ENCODE measurements at regions not wholly inside any gene's neighbourhood (a gene's known extent, or its start where the extent isn't known, plus 50 kb on each side); places are given as distances from the start of the nearest gene placed in this dataset.

DNA sequence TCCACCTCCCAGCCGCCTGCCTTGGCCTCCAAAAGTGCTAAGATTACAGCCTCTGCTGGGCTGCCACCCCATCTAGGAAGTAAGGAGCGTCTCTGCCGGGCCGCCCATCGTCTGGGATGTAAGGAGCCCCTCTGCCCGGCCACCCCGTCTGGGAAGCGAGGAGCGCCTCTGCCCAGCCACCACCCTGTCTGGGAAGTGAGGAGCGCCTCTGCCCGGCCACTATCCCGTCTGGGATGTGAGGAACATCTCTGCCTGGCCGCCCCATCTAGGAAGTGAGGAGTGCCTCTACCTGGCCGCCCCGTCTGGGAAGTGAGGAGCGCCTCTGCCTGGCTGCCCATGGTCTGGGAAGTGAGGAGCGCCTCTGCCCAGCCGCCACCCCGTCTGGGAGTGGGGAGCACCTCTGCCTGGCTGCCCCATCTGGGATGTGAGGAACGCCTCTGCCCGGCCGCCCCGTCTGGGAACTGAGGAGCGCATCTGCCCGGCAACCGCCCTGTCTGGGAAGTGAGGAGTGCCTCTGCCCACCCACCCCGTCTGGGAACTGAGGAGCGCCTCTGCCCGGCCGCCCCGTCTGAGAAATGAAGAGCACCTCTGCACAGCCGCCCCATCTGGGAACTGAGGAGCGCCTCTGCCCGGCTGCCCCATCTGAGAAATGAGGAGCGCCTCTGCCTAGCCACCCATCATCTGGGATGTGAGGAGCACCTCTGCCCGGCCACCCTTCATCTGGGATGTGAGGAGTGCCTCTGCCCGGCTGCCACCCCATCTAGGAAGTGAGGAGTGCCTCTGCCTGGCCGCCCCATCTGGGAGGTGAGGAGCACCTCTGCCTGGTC is 137.8 kb upstream of the PALMD start:
- no peaks in the 10 kb centered on the region for H3K79me1 ChIP-seq (ENCODE audit: low read depth, low read length)
- H4K8ac ChIP-seq (ENCODE audit: extremely low read depth, insufficient read depth, low read length): no peak overlapping the region
- POLR2A ChIA-PET (ENCODE audit: partially characterized antibody): no interaction called here
- H2BK12ac ChIP-seq (ENCODE audit: low read depth, low read length): no peak overlapping the region
- no peak overlapping the region for H2BK20ac ChIP-seq (ENCODE audit: low read length)
- H3K36me3 ChIP-seq (ENCODE audit: control insufficient read depth in 2 of 4, insufficient read depth in 4 of 4, low read length in 3 of 4): peaks cover 0 to 8% (median 0%) of the 10 kb centered on the region in 4 experiments; a peak in 1 of 8 replicates
- no peaks in the 10 kb centered on the region for H3K27me3 ChIP-seq (replicated peaks in 1 of 4; ENCODE audit: control insufficient read depth in 3 of 4, extremely low read depth in 1 of 4, insufficient read depth in 3 of 4, low read length in 3 of 4)
- no peak overlapping the region for H3K4me2 ChIP-seq (ENCODE audit: insufficient read depth in 1 of 2, low read depth in 2 of 2, low read length in 2 of 2)
- no peaks in the 10 kb centered on the region for H3K4me1 ChIP-seq (replicated peaks in 1 of 4; ENCODE audit: control insufficient read depth in 3 of 4, insufficient read depth in 4 of 4, low read length in 3 of 4)
- H3K56ac ChIP-seq (replicated peaks; ENCODE audit: insufficient read length, low read depth, low read length): no peak overlapping the region
- H4K5ac ChIP-seq (ENCODE audit: insufficient read length, low read depth, low read length): no peak overlapping the region
- H3K23me2 ChIP-seq (ENCODE audit: low read depth, low read length): no peaks in the 10 kb centered on the region
- no peak overlapping the region for H2BK120ac ChIP-seq (replicated peaks; ENCODE audit: low read depth, low read length)
- 90% methylated on average over 26 of the region's 38 CpGs; no CpG with 5 or more reads in 1 of the 2 experiments for WGBS, 2 experiments (ENCODE audit: extremely low coverage in 1 of 2, insufficient coverage in 1 of 2, insufficient read length in 1 of 2, insufficient replicate concordance in 2 of 2, low coverage in 1 of 2, low lambda C conversion rate in 2 of 2, missing lambda C conversion rate in 1 of 2)
- CTCF ChIA-PET (ENCODE audit: partially characterized antibody): no interaction called here
- H3K18ac ChIP-seq (ENCODE audit: extremely low read depth, low read length): no peak overlapping the region
- H3K4me3 ChIP-seq (ENCODE audit: extremely low read depth in 1 of 4, insufficient read depth in 2 of 4, low read depth in 3 of 4, low read length in 4 of 4): no peak overlapping the region
- no peak for TF ChIP-seq SP1 (IDR thresholded peaks at IDR 0.05; ENCODE audit: low read depth, low read length)
- TF ChIP-seq YY1 (IDR thresholded peaks at IDR 0.05; ENCODE audit: low read depth, low read length): no peak
- TF ChIP-seq TCF12 (IDR thresholded peaks at IDR 0.05; ENCODE audit: low read depth, low read length): no peak
- TF ChIP-seq, protein P1, sequence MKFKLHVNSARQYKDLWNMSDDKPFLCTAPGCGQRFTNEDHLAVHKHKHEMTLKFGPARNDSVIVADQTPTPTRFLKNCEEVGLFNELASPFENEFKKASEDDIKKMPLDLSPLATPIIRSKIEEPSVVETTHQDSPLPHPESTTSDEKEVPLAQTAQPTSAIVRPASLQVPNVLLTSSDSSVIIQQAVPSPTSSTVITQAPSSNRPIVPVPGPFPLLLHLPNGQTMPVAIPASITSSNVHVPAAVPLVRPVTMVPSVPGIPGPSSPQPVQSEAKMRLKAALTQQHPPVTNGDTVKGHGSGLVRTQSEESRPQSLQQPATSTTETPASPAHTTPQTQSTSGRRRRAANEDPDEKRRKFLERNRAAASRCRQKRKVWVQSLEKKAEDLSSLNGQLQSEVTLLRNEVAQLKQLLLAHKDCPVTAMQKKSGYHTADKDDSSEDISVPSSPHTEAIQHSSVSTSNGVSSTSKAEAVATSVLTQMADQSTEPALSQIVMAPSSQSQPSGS (IDR thresholded peaks at IDR 0.05; ENCODE audit: low read length): no peak
- TF ChIP-seq, protein P2, sequence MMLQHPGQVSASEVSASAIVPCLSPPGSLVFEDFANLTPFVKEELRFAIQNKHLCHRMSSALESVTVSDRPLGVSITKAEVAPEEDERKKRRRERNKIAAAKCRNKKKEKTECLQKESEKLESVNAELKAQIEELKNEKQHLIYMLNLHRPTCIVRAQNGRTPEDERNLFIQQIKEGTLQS (IDR thresholded peaks at IDR 0.05; ENCODE audit: insufficient read depth, low read depth, low read length): no peak
- TF ChIP-seq RFX5 (IDR thresholded peaks at IDR 0.05; ENCODE audit: borderline replicate concordance, low read depth, low read length): no peak
- no peak for TF ChIP-seq TAF7 (optimal IDR thresholded peaks at IDR 0.05; ENCODE audit: borderline replicate concordance, low read depth, low read length)
- no peak for TF ChIP-seq POLR2A (IDR thresholded peaks at IDR 0.05; ENCODE audit: control extremely low read depth in 1 of 2, low read depth in 2 of 2, low read length in 2 of 2)
- TF ChIP-seq TEAD4 (IDR thresholded peaks at IDR 0.05; ENCODE audit: low read depth, low read length): no peak
- TF ChIP-seq, protein P3, sequence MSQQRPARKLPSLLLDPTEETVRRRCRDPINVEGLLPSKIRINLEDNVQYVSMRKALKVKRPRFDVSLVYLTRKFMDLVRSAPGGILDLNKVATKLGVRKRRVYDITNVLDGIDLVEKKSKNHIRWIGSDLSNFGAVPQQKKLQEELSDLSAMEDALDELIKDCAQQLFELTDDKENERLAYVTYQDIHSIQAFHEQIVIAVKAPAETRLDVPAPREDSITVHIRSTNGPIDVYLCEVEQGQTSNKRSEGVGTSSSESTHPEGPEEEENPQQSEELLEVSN (IDR thresholded peaks at IDR 0.05): no peak
- no peak for TF ChIP-seq RXRA (IDR thresholded peaks at IDR 0.05; ENCODE audit: insufficient read depth, low read depth, low read length)
- H3K9me3 ChIP-seq (ENCODE audit: insufficient read depth in 2 of 2, low read depth in 1 of 2, low read length in 1 of 2): peaks cover 0 to 20% of the 10 kb centered on the region in 2 experiments; a peak in 2 of 4 replicates
- no peak overlapping the region for H3K27ac ChIP-seq (ENCODE audit: low read depth, low read length)
- no peak overlapping the region for H3K9ac ChIP-seq (replicated peaks in 1 of 4; ENCODE audit: extremely low read depth in 1 of 4, low read depth in 3 of 4, low read length in 3 of 4)
- H2AK5ac ChIP-seq (ENCODE audit: low read depth, low read length): no peak overlapping the region
- no peak overlapping the region for H3K23ac ChIP-seq (ENCODE audit: insufficient read length)
- H4K20me1 ChIP-seq (replicated peaks in 1 of 2; ENCODE audit: control insufficient read depth in 1 of 2, insufficient read depth in 2 of 2, low read length in 2 of 2): no peaks in the 10 kb centered on the region
- H3K14ac ChIP-seq (ENCODE audit: insufficient read length): no peak overlapping the region
- H3K79me2 ChIP-seq (ENCODE audit: control insufficient read depth in 1 of 2, insufficient read depth in 2 of 2, low read length in 2 of 2): no peaks in the 10 kb centered on the region
- H2BK5ac ChIP-seq (ENCODE audit: low read depth, low read length): no peak overlapping the region
- H2BK15ac ChIP-seq (ENCODE audit: low read length): no peak overlapping the region
- no peak overlapping the region for H4K91ac ChIP-seq (replicated peaks; ENCODE audit: insufficient read length, low read length)
- no peak overlapping the region for H3K4ac ChIP-seq (replicated peaks; ENCODE audit: insufficient read length, low read depth, low read length)
- no peak overlapping the region for H2AFZ ChIP-seq (ENCODE audit: low read length)
- FAIRE-seq: no peak
- no peak for DNase-seq (ENCODE audit: low read depth in 1 of 2, low spot score in 2 of 2)
